CMK (cell line): ENCODE measurements at regions not wholly inside any gene's neighbourhood (a gene's known extent, or its start where the extent isn't known, plus 50 kb on each side); places are given as distances from the start of the nearest gene placed in this dataset.
"Not testable (repeated sequence)": the region's sequence is repeated elsewhere in the genome, so short reads cannot be mapped to it uniquely, and the experiment has no call there.

Source experiments
- DNase-seq: peaks from one replicate; pipeline ENCODE4 v3.0.0-alpha.2; 2010; ENCODE audit warnings: low read depth

- no peak for DNase-seq
Observed at GRCh38 chr16:72657164-72657563, 390.8 kb downstream of the ZFHX3 start.

GRCh38 chr16:72654535-72654934 lies 393.4 kb downstream of the ZFHX3 start:
- no peak for DNase-seq

- no peak for DNase-seq
Observed at GRCh38 chr16:72649254-72649944, 398.5 kb downstream of the ZFHX3 start.

DNA sequence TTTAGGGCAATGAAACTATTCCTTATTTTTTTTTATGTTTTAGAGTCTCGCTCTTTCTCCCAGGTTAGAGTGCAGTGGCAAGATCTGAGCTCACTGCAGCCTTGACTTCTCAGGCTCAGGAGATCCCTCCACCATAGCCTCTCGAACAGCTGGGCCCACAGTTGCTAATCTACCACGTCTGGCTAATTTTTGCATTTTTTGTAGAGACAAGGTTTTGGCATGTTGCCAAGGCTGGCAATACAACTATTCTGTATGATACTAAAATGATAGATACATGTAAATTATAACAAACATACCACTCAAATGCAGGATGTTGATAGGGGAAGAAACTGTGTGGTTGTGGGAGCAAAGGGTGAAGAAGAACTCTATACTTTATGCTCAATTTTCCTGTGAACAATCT lies 401.3 kb downstream of the ZFHX3 start:
- no peak for DNase-seq

DNA sequence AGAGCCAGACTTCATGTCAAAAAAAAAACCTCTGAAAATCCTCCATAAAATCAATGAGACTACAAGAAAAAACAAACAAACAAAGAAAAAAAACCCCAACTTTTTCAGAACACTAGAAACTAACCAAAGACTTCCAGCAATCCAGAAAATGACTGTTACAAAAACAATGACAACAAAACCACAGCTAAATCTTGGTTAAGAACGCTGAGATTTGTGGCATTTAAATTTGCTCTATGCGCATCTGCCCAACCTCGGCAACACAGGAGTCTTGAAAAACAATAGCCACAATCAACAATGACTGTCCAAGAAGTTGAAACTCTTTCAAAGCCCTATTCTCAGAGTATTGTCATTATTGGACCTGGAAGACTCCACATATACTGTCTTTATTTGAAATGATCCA lies 402.4 kb downstream of the ZFHX3 start:
- DNase-seq, result no peak

DNA sequence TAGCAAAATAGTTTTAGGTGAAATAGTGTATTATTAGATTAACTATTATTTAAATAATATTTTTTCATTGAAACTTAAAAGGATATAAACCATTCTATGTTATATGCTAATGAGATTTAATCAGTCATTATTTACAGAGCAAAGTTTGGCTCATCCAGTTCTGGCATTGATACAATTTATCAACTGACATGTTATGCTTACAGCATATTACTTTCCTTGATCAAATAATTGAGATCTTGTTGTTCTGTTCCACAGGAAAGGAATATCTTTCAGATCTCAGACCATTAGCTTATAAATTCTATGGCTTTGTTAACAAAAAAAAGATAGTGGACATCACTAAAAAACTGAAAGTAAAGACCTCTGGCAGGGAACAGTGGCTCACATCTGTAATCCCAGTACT lies 403.0 kb downstream of the ZFHX3 start:
- DNase-seq, result no peak

GRCh38 chr16:72639494-72639893 lies 408.4 kb downstream of the ZFHX3 start:
- DNase-seq, result no peak

GRCh38 chr16:72637306-72637705 lies 410.6 kb downstream of the ZFHX3 start:
- no peak for DNase-seq

- DNase-seq, result no peak
Observed at GRCh38 chr16:72635694-72636093, 412.2 kb downstream of the ZFHX3 start.

DNA sequence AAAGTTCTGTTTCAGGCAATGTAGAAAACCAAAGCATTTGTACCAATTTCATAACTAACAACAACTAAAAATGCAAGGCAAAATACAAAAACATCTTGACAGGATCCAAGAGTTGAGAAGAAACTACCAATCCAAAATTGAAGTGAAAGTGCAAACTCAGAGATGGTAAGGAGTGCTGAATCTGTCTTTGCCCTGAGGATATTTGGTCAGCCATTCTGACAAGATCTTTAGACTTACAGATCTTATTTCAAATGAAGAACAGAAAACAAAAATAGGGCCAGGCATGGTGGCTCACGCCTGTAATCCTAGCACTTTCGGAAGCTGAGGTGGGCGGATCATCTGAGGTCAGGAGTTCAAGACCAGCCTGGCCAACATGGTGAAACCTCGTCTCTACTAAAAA lies 412.8 kb downstream of the ZFHX3 start:
- DNase-seq, result no peak

DNA sequence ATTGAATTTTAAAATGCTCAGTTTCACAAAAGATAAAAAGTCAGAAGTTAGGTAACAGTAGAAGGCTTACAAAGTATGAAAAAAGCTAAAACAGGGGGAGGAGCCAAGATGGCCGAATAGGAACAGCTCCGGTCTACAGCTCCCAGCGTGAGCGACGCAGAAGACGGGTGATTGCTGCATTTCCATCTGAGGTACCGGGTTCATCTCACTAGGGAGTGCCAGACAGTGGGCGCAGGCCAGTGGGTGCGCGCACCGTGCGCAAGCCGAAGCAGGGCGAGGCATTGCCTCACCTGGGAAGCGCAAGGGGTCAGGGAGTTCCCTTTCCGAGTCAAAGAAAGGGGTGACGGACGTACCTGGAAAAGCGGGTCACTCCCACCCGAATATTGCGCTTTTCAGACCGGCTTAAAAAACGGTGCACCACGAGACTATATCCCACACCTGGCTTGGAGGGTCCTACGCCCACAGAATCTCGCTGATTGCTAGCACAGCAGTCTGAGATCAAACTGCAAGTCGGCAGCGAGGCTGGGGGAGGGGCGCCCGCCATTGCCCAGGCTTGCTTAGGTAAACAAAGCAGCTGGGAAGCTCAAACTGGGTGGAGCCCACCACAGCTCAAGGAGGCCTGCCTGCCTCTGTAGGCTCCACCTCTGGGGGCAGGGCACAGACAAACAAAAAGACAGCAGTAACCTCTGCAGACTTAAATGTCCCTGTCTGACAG lies 420.6 kb downstream of the ZFHX3 start:
- not testable (repeated sequence) for DNase-seq

- DNase-seq, result no peak
Observed at GRCh38 chr16:72626623-72627022, 421.3 kb downstream of the ZFHX3 start.

DNA sequence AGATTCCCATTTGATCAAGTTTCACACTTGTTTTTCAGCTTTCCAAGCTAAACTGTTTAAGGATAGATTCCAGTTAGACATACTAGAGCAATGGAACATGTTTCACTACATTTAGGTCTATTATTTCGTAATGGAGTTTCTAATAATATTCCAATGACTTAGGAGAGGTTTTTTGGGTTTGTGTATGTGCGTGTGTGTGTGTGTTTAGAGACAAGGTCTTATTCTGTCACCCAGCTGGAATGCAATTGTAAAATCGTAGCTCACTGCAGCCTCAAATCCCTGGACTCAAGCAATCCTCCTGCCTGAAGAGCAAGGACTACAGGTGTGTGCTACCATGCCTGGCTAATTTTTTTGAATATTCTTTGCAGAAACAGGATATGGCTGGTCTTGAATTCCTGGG lies 426.3 kb downstream of the ZFHX3 start:
- DNase-seq, result no peak

- DNase-seq, result no peak
Observed at GRCh38 chr16:72620853-72621252, 427.1 kb downstream of the ZFHX3 start.

- DNase-seq, result no peak
Observed at GRCh38 chr16:72620348-72620747, 427.6 kb downstream of the ZFHX3 start.

DNA sequence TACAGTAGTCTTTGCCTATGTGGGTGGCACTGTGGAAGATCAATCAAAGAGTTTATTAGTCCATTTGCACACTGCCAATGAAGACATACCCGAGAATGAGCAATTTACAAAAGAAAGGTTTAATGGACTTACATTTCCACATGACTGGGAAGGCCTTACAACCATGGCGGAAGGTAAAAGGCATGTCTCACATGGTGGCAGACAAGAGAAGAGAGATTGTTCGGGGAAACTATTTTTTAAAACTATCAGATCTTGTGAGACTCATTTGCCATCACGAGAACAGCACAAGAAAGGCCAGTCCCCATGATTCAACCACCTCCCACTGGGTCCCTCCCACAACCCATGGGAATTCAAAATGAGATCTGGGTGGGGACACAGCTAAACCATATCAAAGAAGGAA lies 432.1 kb downstream of the ZFHX3 start:
- DNase-seq, result no peak

DNA sequence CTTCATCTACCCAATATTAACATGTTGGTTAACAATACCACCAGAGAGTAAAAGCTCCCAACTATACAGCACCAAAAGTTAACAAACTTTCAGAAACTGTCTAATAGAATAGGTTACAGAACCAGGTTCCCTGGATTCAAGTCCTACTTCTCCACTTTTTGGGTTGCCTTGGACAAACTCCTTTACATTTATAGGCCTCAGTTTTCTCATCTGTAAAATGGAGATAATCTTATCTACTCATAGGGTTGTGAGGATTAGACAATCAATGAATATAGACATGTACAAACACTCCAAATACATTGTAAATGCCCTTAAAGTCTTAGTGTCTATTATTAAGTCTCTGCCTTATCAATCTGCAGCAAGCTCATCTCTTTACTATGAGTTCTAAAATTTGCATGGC lies 435.2 kb downstream of the ZFHX3 start:
- DNase-seq, result no peak

GRCh38 chr16:72612256-72612655 lies 435.7 kb downstream of the ZFHX3 start:
- no peak for DNase-seq

- DNase-seq, result no peak
Observed at GRCh38 chr16:72609933-72610332, 438.0 kb upstream of the PMFBP1 start.

DNA sequence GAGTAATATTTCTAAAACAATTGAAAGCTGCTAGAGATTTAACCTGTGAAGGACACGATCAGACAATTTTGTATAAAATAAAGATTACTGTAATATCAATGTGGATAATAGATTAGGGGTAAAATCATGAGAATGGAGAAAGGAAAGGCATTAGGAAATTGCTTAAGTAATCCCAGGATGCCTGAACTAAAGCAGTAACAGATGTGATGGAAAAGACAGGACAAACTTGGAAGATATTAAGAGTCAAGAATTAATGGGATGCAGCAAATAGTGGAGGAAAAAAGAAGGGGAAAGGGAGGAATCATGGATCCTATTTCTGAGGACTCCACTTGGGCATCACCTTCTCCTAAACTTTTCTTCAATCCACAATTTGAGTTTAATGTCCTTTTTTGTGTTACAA lies 437.1 kb upstream of the PMFBP1 start:
- DNase-seq, result no peak

GRCh38 chr16:72604375-72604774 lies 432.4 kb upstream of the PMFBP1 start:
- DNase-seq, result no peak

DNA sequence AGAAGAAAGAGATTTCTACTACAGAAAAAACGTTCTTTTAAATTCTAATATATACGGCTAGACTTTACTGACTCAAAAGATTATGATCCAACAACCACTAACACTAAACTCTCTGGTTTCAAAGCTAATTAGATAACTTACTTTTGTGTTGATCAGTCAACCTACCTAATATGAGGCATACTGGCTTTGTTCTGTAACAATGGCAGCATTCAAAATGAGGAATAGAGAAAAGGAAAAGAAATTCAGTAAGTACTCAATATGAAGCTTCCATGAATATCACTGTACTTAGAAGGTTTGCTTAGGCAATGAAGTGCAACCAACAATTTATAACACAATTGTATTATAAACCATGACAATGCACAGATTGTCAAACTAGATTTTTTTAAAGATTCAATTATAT lies 430.5 kb upstream of the PMFBP1 start:
- no peak for DNase-seq

DNA sequence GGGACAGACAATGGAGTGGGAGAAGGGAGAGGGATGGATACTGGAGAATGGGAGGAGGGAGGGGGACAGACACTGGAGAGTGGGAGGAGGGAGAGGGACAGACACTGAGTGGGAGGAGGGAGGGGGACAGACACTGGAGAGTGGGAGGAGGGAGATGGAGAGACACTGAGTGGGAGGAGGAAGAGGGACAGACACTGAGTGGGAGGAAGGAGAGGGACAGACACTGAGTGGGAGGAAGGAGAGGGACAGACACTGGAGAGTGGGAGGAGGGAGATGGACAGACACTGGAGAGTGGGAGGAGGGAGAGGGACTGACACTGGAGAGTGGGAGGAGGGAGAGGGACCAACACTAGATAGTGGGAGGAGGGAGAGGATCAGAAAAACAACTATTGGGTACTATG lies 426.7 kb upstream of the PMFBP1 start:
- DNase-seq, result no peak

DNA sequence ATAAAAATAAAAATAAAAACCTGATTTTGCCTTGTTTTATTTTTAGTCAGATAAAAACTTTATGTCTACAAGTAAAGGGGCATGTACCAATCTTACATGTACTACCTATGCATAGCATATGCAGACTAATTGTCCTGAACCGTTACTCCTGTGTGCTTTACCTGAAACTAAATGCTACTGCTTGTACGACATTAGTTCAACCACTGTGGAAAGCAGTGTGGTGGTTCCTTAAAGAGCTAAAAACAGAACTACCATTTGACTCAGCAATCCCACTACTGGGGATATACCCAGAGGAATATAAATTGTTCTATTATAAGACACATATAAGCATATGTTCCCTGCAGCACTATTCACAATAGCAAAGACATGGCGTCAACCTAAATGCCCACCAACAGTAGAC lies 426.0 kb upstream of the PMFBP1 start:
- no peak for DNase-seq
